DND-41 (cell line): ENCODE measurements at regions not wholly inside any gene's neighbourhood (a gene's known extent, or its start where the extent isn't known, plus 50 kb on each side); places are given as distances from the start of the nearest gene placed in this dataset.

ENCODE experiments used
- ATAC-seq: fragments of 200-7000 bp; cut with Tn5 transposase; 3 replicates; pipeline ENCODE4 v1.9.1; 2021; ENCODE audit warnings: low read depth; ENCODE audit not compliant: insufficient read depth
- DNase-seq: peaks from one replicate; pipeline ENCODE4 v3.0.0-alpha.2; 2020
- H2AFZ ChIP-seq: 2 replicates; pipeline ENCODE4 v1.6.0; 2012; ENCODE audit warnings: low read depth, low read length
- H3K27ac ChIP-seq: 2 replicates; pipeline ENCODE4 v1.5.1; 2012; ENCODE audit warnings: low read length, inconsistent platforms
- H3K27me3 ChIP-seq: fragments of 200-600 bp; sonication (generic); 2 replicates; pipeline ENCODE4 v1.6.0; 2012; ENCODE audit warnings: low read length, mild to moderate bottlenecking, inconsistent platforms; ENCODE audit not compliant: insufficient read depth, poor library complexity
- H3K36me3 ChIP-seq: 2 replicates; pipeline ENCODE4 v1.5.1; 2012; ENCODE audit warnings: low read length, inconsistent platforms; ENCODE audit not compliant: insufficient read depth
- H3K4me1 ChIP-seq: 2 replicates; pipeline ENCODE4 v1.5.1; 2012; ENCODE audit warnings: mild to moderate bottlenecking, low read length; ENCODE audit not compliant: insufficient read depth
- H3K4me2 ChIP-seq: 2 replicates; pipeline ENCODE4 v1.6.0; 2012; ENCODE audit warnings: mild to moderate bottlenecking, moderate library complexity, low read length, inconsistent platforms; ENCODE audit not compliant: insufficient read depth
- H3K4me3 ChIP-seq, 2 experiments: fragments of 200-600 bp in 1 of 2; shearing (Covaris generic) in 1 of 2; 2 replicates each; pipeline ENCODE4 v1.5.1; 2012 to 2016; ENCODE audit warnings: inconsistent platforms in 2 of 2, low read length in 2 of 2, mild to moderate bottlenecking in 2 of 2, low read depth in 1 of 2, moderate library complexity in 1 of 2
- H3K79me2 ChIP-seq: 2 replicates; pipeline ENCODE4 v1.6.0; 2012; ENCODE audit warnings: low read length, inconsistent platforms; ENCODE audit not compliant: insufficient read depth
- H3K9ac ChIP-seq: 2 replicates; pipeline ENCODE4 v1.6.0; 2012; ENCODE audit warnings: low read depth, mild to moderate bottlenecking, inconsistent platforms, low read length, moderate library complexity
- H3K9me3 ChIP-seq: 2 replicates; pipeline ENCODE4 v1.5.1; 2012; ENCODE audit warnings: low read length, moderate library complexity, mild to moderate bottlenecking, inconsistent platforms; ENCODE audit not compliant: insufficient read depth, severe bottlenecking
- H4K20me1 ChIP-seq: 2 replicates; pipeline ENCODE4 v1.6.0; 2012; ENCODE audit warnings: low read length; ENCODE audit not compliant: insufficient read depth
- EZH2 ChIP-seq: IDR thresholded peaks from 3 replicates; pipeline ENCODE4 v1.6.1; 2012; ENCODE audit warnings: borderline replicate concordance, low read depth, mild to moderate bottlenecking, moderate library complexity, low read length, inconsistent platforms; ENCODE audit not compliant: severe bottlenecking
- TF ChIP-seq, protein P1 (sequence below): IDR thresholded peaks from 2 replicates; pipeline ENCODE4 v1.5.1; 2012; ENCODE audit warnings: borderline replicate concordance, low read length, moderate library complexity, mild to moderate bottlenecking; ENCODE audit not compliant: poor library complexity, severe bottlenecking; ENCODE audit errors: extremely low read depth

DNA sequence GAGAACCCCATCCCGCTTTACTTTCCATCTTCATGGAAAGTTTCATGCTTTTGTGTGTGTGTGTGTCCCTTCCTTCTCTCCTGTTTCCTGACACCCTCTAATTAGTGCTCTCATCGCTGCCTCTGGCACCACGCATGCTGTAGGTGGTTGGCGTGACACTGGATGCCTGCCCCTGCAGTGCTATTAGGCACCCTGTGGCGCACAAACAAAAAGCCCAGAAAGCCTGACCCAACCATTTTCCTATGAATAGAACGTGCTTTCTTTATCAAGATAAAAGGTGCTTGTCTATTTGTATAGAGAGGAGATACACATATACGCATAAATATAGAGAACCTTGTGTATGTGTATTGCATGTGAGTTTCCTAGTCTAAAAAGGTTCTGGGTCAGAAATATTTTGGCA lies 120.8 kb upstream of the CDCA7L start:
- Histone ChIP-seq H3K9me3 (no peaks in the 10 kb centered on the region), H4K20me1 (no peaks in the 10 kb centered on the region), H3K27ac (no peak overlapping the region), H2AFZ (no peak overlapping the region), H3K4me2 (no peak overlapping the region), H3K4me3 (no peak overlapping the region), H3K36me3 (no peaks in the 10 kb centered on the region), H3K4me1 (no peaks in the 10 kb centered on the region), H3K9ac (no peak overlapping the region), H3K79me2 (no peaks in the 10 kb centered on the region), H3K27me3 (peaks cover 28% of the 10 kb centered on the region)
- no peak for ATAC-seq
- no peak for DNase-seq
- no peak for TF ChIP-seq EZH2
- TF ChIP-seq, protein P1, sequence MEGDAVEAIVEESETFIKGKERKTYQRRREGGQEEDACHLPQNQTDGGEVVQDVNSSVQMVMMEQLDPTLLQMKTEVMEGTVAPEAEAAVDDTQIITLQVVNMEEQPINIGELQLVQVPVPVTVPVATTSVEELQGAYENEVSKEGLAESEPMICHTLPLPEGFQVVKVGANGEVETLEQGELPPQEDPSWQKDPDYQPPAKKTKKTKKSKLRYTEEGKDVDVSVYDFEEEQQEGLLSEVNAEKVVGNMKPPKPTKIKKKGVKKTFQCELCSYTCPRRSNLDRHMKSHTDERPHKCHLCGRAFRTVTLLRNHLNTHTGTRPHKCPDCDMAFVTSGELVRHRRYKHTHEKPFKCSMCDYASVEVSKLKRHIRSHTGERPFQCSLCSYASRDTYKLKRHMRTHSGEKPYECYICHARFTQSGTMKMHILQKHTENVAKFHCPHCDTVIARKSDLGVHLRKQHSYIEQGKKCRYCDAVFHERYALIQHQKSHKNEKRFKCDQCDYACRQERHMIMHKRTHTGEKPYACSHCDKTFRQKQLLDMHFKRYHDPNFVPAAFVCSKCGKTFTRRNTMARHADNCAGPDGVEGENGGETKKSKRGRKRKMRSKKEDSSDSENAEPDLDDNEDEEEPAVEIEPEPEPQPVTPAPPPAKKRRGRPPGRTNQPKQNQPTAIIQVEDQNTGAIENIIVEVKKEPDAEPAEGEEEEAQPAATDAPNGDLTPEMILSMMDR, result no peak

DNA sequence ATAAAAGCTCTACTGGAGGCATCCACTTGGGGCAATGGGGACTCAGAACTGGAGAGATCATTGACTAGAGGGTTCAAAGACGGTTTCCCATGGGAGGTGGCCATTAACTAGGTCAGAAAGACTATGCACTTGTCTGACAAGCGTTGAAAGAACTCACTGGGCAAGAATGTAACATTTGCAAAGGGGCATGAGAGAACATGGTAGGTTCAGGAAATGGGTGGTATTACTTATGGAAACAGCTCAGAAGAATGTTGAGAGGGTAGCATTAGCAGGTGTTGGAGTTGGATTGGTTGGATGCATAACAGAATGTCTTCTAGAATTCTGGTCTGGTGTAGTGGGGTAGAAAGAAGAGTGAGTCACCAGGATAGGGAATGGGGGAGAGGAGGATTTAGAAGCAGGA lies 119.1 kb upstream of the CDCA7L start:
- no peaks in the 10 kb centered on the region for H4K20me1 ChIP-seq
- H3K79me2 ChIP-seq, result no peaks in the 10 kb centered on the region
- DNase-seq, result no peak
- H2AFZ ChIP-seq, result no peak overlapping the region
- no peak overlapping the region for H3K9ac ChIP-seq
- peaks cover 30% of the 10 kb centered on the region for H3K27me3 ChIP-seq
- no peak overlapping the region for H3K4me3 ChIP-seq
- H3K4me2 ChIP-seq, result no peak overlapping the region
- no peak overlapping the region for H3K27ac ChIP-seq
- no peaks in the 10 kb centered on the region for H3K4me1 ChIP-seq
- H3K9me3 ChIP-seq, result no peaks in the 10 kb centered on the region
- TF ChIP-seq, protein P1, result no peak
- H3K36me3 ChIP-seq, result no peaks in the 10 kb centered on the region
- no peak for ATAC-seq

DNA sequence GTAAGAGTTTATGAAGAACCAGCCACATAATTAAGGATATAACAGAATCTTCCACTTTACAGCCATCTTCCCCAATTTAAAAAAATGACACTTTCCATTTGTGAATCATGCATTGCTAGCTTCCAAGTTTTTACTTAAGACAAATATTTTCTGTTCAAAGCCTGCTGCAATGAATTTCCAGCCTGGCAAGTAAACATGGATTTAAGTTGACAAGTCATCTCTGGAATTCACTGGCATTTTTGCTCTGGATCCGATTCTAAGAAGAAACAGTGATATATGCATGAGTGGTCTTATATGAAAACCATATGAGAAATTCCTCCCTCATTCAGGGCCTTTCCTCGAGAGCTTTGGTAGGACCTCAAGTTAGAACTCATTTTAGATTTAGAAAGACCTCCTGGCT lies 116.1 kb upstream of the CDCA7L start:
- TF ChIP-seq, protein P1, result no peak
- TF ChIP-seq EZH2, result no peak
- H3K4me3 ChIP-seq, result no peak overlapping the region

DNA sequence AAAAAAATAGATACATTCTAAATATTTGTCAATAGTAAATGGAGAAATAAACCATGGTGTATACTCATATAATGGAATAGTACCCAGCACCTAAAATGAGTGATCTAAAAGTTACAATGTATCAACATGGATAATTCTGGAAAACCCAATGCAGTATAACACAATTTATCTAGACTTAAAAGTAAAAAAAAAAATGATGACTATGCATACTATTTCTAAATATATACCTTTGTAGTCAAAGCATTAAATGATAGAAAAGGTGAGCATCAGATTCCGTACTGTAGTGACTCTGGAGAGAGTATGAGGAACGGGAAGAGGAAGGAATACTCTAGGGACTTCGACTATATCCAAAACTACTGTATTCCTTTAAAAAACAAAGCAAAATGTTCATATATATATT lies 115.2 kb upstream of the CDCA7L start:
- Histone ChIP-seq H3K27ac (no peak overlapping the region), H3K9me3 (no peaks in the 10 kb centered on the region), H4K20me1 (no peaks in the 10 kb centered on the region), H3K9ac (no peak overlapping the region), H3K36me3 (no peaks in the 10 kb centered on the region), H2AFZ (no peak overlapping the region), H3K79me2 (no peaks in the 10 kb centered on the region), H3K4me1 (no peaks in the 10 kb centered on the region), H3K4me2 (no peak overlapping the region), H3K4me3 (no peak overlapping the region), H3K27me3 (peaks cover 23% of the 10 kb centered on the region)
- ATAC-seq, result no peak
- DNase-seq, result no peak
- no peak for TF ChIP-seq EZH2
- TF ChIP-seq, protein P1, result no peak

More for the DNA sequence above, 116.1 kb upstream of the CDCA7L start:
- Histone ChIP-seq H3K79me2 (no peaks in the 10 kb centered on the region), H3K27me3 (peaks cover 29% of the 10 kb centered on the region), H3K36me3 (no peaks in the 10 kb centered on the region), H2AFZ (no peak overlapping the region), H3K4me2 (no peak overlapping the region), H3K9me3 (no peaks in the 10 kb centered on the region), H3K9ac (no peak overlapping the region), H4K20me1 (no peaks in the 10 kb centered on the region), H3K27ac (no peak overlapping the region), H3K4me1 (no peaks in the 10 kb centered on the region)
- DNase-seq (no peak), ATAC-seq (no peak)
